ENCODE measurements at regions not wholly inside any gene's neighbourhood (a gene's known extent, or its start where the extent isn't known, plus 50 kb on each side); places are given as distances from the start of the nearest gene placed in this dataset.

DNA sequence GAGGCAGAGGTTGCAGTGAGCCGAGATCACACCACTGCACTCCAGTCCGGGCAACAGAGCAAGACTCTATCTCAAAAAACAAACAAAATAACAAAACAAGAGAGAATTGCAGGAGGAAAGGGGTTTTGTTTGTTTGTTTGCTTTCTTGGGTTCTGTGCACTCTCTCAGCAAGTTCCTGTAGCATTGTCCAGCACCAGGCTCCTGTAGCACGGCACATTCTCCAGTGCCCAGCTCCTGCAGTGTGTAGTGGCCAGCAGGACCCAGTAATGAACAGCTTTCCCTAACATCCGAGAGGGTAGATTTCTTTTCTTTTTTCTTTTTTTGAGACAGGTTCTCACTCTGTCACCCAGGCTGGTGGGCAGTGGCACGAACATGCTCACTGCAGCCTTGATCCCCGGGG, 60.5 kb upstream of the USP9X start (continued):
- TF ChIP-seq, protein P1, sequence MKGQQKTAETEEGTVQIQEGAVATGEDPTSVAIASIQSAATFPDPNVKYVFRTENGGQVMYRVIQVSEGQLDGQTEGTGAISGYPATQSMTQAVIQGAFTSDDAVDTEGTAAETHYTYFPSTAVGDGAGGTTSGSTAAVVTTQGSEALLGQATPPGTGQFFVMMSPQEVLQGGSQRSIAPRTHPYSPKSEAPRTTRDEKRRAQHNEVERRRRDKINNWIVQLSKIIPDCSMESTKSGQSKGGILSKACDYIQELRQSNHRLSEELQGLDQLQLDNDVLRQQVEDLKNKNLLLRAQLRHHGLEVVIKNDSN (IDR thresholded peaks at IDR 0.05; ENCODE audit: borderline replicate concordance, low read depth), result no peak
- no peak for TF ChIP-seq SMC3 (IDR thresholded peaks at IDR 0.05; ENCODE audit: low read depth, low read length)

DNA sequence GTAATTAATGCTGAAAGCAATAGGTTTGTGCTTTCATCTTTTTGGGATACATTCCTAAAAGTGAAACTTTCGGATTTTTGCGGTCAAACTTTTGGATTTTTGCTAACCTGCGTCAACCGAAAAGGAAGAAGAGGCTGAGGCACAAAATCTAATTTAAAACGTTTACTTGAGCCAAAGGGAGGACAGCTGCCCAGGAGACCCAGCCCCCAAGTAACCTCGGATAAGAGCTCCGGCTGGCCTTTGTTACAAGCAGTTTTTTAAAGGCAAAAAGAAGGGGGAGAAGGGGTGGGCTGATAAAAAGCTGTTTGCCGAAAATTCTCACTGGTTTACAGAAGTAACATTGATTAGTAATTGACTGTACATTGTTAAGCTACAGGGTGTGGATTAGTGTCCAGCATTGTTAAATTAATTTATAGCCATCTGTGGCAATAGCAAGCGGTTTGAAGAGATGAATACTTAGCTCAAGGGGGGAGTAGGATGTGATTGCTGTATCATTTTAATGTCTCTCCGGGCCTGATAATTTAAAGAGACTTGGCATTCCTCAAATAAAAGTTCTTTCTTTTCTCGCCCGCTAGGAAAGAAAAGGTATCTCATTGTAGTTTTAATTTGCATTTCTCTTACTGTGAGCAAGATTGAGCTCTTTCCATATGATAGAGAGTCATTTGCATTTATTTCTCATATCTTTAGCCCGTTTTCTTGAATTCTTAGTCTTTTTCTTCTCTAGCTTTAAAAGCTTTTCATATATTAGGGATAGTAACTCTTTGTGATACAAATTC, 59.1 kb upstream of the USP9X start:
- CTCF ChIA-PET, result no interaction called here
- Histone ChIP-seq H3K4me1 (ENCODE audit: control insufficient read depth in 1 of 2, insufficient read depth in 2 of 2, low read depth in 1 of 2, low read length in 1 of 2) (no peaks in the 10 kb centered on the region), H3F3A (replicated peaks; ENCODE audit: insufficient read depth) (no peaks in the 10 kb centered on the region), H3K27ac (ENCODE audit: low read depth in 2 of 2, low read length in 1 of 2) (no peak overlapping the region), H2AFZ (ENCODE audit: low read depth) (no peak overlapping the region), H3K9me2 (no peaks in the 10 kb centered on the region), H3K4me2 (no peak overlapping the region), H4K20me1 (ENCODE audit: insufficient read depth) (no peaks in the 10 kb centered on the region), H3K9ac (no peak overlapping the region), H3K9me3 (no peaks in the 10 kb centered on the region), H3K36me3 (replicated peaks in 1 of 2; ENCODE audit: control insufficient read depth in 1 of 2, insufficient read depth in 2 of 2, low read length in 1 of 2) (no peaks in the 10 kb centered on the region), H3K4me3 (ENCODE audit: low read depth in 2 of 2, low read length in 1 of 2) (no peak overlapping the region), H3K79me2 (ENCODE audit: insufficient read depth) (no peaks in the 10 kb centered on the region), H3K27me3 (ENCODE audit: insufficient read depth) (peaks cover 6% of the 10 kb centered on the region; the same call in 1 of the 2 replicates)
- POLR2A ChIA-PET, result no interaction called here
- DNase-seq, result no peak
- TF ChIP-seq REST (IDR thresholded peaks at IDR 0.05; ENCODE audit: low read depth, low read length) (no peak), GATA2 (CRISPR knock-in tag; IDR thresholded peaks at IDR 0.05) (no peak)
- TF ChIP-seq, protein P2, sequence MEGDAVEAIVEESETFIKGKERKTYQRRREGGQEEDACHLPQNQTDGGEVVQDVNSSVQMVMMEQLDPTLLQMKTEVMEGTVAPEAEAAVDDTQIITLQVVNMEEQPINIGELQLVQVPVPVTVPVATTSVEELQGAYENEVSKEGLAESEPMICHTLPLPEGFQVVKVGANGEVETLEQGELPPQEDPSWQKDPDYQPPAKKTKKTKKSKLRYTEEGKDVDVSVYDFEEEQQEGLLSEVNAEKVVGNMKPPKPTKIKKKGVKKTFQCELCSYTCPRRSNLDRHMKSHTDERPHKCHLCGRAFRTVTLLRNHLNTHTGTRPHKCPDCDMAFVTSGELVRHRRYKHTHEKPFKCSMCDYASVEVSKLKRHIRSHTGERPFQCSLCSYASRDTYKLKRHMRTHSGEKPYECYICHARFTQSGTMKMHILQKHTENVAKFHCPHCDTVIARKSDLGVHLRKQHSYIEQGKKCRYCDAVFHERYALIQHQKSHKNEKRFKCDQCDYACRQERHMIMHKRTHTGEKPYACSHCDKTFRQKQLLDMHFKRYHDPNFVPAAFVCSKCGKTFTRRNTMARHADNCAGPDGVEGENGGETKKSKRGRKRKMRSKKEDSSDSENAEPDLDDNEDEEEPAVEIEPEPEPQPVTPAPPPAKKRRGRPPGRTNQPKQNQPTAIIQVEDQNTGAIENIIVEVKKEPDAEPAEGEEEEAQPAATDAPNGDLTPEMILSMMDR (IDR thresholded peaks at IDR 0.05), result no peak
- TF ChIP-seq, protein P1 (IDR thresholded peaks at IDR 0.05; ENCODE audit: borderline replicate concordance, low read depth), result no peak
- TF ChIP-seq, protein P3, sequence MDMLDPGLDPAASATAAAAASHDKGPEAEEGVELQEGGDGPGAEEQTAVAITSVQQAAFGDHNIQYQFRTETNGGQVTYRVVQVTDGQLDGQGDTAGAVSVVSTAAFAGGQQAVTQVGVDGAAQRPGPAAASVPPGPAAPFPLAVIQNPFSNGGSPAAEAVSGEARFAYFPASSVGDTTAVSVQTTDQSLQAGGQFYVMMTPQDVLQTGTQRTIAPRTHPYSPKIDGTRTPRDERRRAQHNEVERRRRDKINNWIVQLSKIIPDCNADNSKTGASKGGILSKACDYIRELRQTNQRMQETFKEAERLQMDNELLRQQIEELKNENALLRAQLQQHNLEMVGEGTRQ (IDR thresholded peaks at IDR 0.05; ENCODE audit: borderline replicate concordance, low read depth, low read length), result no peak
- WGBS (ENCODE audit: low lambda C conversion rate), result 38% methylated on average over 13 of the region's 13 CpGs
